Neutrophil (primary cell): ENCODE measurements at regions not wholly inside any gene's neighbourhood (a gene's known extent, or its start where the extent isn't known, plus 50 kb on each side); places are given as distances from the start of the nearest gene placed in this dataset.
"Not testable (repeated sequence)": the region's sequence is repeated elsewhere in the genome, so short reads cannot be mapped to it uniquely, and the experiment has no call there.

Experiments used
- H3K27ac ChIP-seq: fragments of 200-600 bp; sonication (generic); 2 replicates; pipeline ENCODE4 v1.5.1; 2016; ENCODE audit warnings: mild to moderate bottlenecking, moderate library complexity
- H3K27me3 ChIP-seq: fragments of 200-600 bp; sonication (generic); 2 replicates; pipeline ENCODE4 v1.6.0; 2016; ENCODE audit warnings: mild to moderate bottlenecking
- H3K36me3 ChIP-seq: fragments of 200-600 bp; sonication (generic); 2 replicates; pipeline ENCODE4 v1.5.1; 2017
- H3K4me1 ChIP-seq, 2 experiments: fragments of 200-600 bp in 1 of 2; sonication (generic) in 1 of 2; 1 replicate in 1 of 2; 2 replicates in 1 of 2; pipeline versions ENCODE4 v1.5.1 to v1.6.1; 2013 to 2016; ENCODE audit warnings: low read depth in 1 of 2, low read length in 1 of 2, mild to moderate bottlenecking in 1 of 2, moderate library complexity in 1 of 2; ENCODE audit not compliant: control insufficient read depth in 1 of 2, insufficient read depth in 1 of 2
- H3K4me3 ChIP-seq, 2 experiments: fragments of 200-600 bp in 1 of 2; sonication (generic) in 1 of 2; 1 replicate in 1 of 2; 2 replicates in 1 of 2; pipeline ENCODE4 v1.5.1; 2013 to 2016; ENCODE audit warnings: low read depth in 1 of 2, low read length in 1 of 2, mild to moderate bottlenecking in 1 of 2, moderate library complexity in 1 of 2
- H3K9me3 ChIP-seq: fragments of 200-600 bp; sonication (generic); 2 replicates; pipeline ENCODE4 v1.5.1; 2016
- CTCF ChIP-seq: fragments of 200-600 bp; sonication (generic); IDR thresholded peaks from 2 replicates; pipeline ENCODE4 v1.5.1; 2016; ENCODE audit warnings: antibody characterized with exemption

DNA sequence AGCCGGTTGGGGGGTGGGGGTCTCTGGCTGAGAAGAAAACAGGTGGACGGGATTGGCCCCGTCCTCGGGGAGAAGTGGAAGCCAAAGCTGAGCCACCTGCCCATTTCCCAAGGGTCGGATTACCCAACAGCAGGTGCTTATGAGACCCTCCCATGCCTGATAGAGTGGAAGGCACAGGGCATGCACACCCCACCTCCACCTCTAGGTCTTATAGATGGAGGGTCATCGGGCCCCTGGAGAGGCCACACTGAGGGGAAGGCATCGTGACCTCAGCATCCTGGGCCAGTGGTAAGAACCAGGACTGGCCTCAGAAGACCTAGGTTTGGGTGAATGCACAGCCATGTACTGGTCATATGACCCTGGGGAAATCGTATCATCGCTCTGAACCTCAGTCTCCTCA is 85.9 kb downstream of the BUD13 start:
- no peaks in the 10 kb centered on the region for H3K4me1 ChIP-seq
- no peak for TF ChIP-seq CTCF
- no peaks in the 10 kb centered on the region for H3K9me3 ChIP-seq
- H3K27ac ChIP-seq: no peak overlapping the region
- no peaks in the 10 kb centered on the region for H3K36me3 ChIP-seq
- no peak overlapping the region for H3K4me3 ChIP-seq
- H3K27me3 ChIP-seq: peaks cover 12% of the 10 kb centered on the region

DNA sequence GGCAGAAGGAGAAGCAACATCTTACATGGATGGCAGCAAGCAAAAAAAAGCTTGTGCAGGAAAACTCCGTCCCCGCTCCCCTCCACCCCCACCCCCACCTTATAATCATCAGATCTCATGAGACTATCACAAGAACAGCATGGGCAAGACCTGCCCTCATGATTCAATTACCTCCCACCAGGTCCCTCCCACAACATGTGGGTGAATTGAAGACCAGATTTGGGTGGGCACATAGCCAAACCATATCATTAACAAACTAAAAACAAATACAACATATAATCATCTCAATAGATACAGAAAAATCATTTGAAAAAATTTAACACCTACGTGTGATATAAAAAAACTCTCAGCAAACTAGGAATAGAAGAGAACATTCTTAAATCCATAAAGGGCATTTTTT is 88.8 kb downstream of the BUD13 start:
- Histone ChIP-seq H3K9me3 (no peaks in the 10 kb centered on the region), H3K27me3 (peaks cover 16% of the 10 kb centered on the region), H3K4me3 (no peak overlapping the region), H3K4me1 (no peaks in the 10 kb centered on the region), H3K27ac (no peak overlapping the region), H3K36me3 (no peaks in the 10 kb centered on the region)
- no peak for TF ChIP-seq CTCF

GRCh38 chr11:116680349-116681125 is 92.2 kb downstream of the BUD13 start:
- Histone ChIP-seq H3K36me3 (no peaks in the 10 kb centered on the region), H3K27me3 (peaks cover 16% of the 10 kb centered on the region), H3K9me3 (no peaks in the 10 kb centered on the region), H3K27ac (no peak overlapping the region), H3K4me3 (no peak overlapping the region), H3K4me1 (no peaks in the 10 kb centered on the region)
- TF ChIP-seq CTCF: no peak

- H3K4me3 ChIP-seq: no peak overlapping the region
- TF ChIP-seq CTCF: no peak
- no peaks in the 10 kb centered on the region for H3K4me1 ChIP-seq
- H3K27me3 ChIP-seq: peaks cover 11% of the 10 kb centered on the region
- H3K9me3 ChIP-seq: no peaks in the 10 kb centered on the region
- no peak overlapping the region for H3K27ac ChIP-seq
- H3K36me3 ChIP-seq: no peaks in the 10 kb centered on the region
Measured at GRCh38 chr11:116678887-116679286, 93.9 kb downstream of the BUD13 start.

GRCh38 chr11:116667318-116667717 is 105.5 kb downstream of the BUD13 start:
- H3K27me3 ChIP-seq, H3K27ac ChIP-seq, H3K9me3 ChIP-seq, H3K36me3 ChIP-seq, H3K4me3 ChIP-seq, H3K4me1 ChIP-seq: not testable (repeated sequence)

DNA sequence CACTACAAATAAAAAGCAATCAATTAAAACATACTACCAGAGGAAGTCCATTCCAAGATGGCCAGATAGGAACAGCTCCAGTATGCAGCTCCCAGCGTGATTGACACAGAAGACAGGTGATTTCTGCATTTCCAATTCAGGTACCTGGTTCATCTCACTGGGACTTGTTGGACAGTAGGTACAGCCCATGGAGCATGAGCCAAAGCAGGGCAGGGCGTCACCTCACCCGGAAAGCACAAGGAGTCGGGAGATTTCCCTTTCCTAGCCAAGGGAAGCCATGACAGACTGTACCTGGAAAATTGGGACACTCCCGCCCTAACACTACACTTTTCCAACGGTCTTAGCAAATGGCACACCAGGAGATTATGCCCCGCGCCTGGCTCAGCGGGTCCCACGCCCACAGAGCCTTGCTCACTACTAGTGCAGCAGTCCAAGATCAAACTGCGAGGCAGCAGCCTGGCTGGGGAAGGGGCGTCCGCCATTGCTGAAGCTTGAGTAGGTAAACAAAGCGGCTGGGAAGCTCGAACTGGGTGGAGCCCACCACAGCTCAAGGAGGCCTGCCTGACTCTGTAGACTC is 106.0 kb downstream of the BUD13 start:
- H3K4me1 ChIP-seq, H3K27me3 ChIP-seq, H3K36me3 ChIP-seq, H3K27ac ChIP-seq, H3K4me3 ChIP-seq, H3K9me3 ChIP-seq: not testable (repeated sequence)
